ENCODE measurements at regions not wholly inside any gene's neighbourhood (a gene's known extent, or its start where the extent isn't known, plus 50 kb on each side); places are given as distances from the start of the nearest gene placed in this dataset.

DNA sequence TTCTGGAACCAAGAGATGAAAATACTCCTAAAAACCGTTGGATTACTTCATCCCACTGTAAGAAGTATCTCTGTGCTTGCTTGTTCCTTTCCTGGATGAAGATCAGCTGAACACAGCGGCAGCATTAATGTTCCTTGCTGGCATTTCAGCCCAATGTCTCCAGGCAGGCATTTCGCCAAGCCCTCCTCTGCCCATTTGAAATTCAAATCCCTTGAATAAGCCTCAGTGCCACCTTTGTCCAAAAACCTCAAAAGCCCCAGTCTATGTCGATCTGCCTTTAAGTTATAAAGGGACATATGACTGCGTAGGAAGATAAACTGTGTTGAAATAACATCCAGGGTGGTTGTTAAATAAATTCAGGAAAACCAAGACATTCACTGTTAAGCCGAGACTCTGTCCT is 156.8 kb upstream of the PDZRN3 start:
- DNase-seq: no peak

DNA sequence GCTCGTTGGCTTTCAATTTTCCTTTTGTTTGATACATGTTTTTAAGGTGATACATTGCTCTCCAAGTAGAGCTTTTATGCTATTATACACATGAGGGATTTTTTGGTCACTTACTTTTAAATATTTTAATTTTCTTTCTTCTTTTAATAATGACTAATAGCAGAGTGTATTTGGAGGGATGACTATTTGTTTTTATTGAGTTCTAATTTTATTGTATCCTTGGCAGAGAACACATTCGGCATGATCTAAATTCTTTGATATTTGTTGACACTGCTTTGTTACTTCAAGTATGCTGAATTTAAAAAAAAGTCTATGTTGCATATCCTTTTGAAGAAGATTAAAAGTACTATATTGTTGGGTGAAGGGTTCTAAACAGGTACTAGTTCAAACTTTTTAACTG is 149.9 kb upstream of the PDZRN3 start:
- DNase-seq: no peak

- DNase-seq: no peak
Measured at GRCh38 chr3:73773233-73773632, 148.5 kb upstream of the PDZRN3 start.

DNA sequence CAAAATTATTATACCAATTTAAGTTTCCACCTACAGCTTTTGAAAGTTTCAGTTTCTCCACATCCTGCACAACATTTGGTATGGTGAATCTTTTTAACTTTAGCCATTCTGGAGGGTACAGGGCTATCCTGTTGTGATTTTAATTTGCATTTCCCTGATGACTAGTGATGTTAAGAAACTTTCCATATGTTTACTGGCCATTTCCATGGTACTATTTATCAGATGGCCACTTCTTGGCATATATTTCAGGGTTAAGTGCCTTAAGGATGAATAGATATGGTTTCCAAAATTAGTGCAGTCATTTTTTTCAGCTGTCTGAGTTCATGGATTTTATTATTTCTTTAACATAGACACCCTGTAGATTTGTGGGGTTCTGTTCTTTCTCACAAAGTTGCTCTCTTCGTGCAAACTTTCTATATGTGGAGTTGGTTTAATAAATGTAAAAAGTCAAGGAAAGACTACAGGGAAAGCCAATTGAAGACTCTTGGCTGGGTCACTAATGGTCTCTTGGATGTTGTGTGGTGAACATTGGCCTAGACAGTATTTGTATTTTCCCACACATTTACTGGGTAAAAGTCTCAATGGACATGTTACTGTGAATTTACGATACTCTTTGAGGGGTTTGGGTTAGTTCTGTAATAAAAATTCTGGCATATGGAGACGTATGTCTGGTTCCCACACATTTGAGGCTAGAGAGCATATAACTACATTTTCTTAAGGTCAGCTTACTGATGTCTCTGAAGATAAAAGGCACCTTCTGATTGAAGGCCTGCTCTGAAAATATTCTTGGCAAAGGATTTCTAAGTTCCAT is 147.5 kb upstream of the PDZRN3 start:
- DNase-seq: no peak

DNA sequence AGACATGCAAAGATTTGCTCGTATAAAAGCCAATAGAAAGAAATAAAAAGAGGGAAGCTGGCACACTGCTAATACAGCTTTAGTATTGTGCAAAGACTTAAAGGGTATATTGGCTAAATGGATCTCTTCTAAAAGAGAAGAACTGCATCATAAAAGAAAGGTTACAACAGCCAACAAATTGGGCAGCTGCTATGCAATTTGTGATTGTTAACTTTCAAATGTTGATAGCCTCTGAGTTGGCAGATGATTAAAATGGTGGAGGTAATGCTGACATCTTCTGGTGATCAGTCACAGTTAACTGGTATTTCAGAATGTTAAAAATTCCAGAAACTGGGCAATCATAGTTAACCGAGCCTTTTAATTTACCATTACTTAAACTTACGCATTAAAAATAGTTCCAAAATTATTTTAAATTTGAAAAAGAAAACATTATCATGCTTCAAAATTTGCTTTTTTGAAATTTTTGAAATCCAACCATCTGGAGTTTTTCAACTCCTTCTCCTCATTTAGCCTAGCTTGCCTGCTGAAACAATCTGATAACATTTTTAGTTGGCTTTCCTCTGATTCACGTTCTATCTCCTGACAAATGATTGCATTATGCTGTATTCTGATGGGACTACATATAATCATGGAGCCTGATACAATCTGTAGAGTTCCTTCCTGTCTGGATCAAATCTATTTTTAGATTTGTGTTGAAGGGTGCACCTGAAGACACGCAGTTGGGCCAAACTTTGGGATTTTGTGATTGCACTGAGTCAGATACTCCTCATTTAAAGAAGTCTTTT is 144.0 kb upstream of the PDZRN3 start:
- peak in 1 of 2 experiments; percentile 41 for DNase-seq

DNA sequence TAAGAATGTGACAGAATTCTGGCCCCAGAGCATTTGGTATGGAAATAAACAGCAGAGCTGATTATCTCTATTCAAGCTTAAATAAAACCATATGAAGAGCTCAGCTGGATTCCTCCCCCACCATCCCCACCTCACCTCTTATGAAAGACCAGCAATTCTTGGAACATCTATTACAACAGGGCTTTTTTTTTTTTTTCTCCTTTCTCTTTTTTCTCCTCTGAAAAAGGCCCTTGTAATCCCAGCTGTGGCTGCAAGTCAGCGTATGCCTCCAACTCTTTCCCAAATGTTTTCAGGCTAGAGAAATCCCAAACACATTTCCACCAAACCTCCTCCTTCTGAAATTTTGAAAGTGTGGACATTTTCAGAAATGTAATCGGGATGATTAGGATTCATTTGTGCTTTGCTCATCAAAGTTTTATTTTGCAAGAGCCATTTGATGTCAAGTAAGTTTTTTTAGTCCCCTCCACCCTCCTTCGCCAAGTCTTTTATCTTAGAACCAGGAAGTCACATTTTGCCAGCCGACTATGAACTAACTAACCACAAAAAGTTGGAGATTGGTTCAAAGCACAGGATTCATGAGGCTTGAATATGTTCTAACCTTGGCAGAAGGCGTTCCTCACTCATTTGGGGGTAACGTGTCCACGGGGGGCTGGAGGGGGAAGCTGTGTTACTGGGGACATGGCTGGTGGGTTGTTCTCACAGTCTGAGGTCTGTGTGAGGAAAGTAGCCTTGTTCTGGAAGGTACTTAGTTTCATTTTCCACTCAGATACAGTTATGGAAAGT is 142.0 kb upstream of the PDZRN3 start:
- no peak for DNase-seq

DNA sequence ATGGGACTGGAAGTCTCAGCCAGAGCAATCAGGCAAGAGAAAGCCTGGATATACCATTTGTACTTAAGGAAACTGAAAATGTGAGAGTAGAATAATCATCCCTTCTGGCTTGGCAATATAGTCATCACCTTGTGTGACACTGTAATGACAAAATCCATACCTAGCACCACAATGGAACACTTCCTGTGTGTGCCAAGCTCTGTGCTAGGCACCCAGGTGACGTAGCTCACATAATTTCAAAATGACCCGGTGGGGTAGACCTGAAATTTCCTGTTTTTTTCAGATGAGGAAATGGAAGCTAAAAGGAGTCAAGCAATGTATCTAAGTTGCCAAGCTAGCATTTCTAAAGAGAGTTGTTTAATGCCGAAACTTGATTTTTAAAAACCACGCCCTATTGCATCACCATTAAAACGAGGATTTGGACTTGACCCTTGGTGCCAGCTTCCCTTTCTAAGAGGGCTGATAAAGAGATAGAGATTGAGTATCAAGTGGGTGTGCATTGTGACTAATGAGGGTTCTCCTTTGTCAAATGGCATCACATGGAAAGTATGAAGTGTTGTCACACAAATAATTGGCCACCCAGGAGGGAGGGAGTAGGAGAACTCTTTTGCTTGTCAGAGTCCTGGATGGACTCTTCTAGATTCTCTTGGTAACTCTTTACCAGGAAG is 141.3 kb upstream of the PDZRN3 start:
- no peak for DNase-seq

GRCh38 chr3:73762855-73763254 is 138.1 kb upstream of the PDZRN3 start:
- no peak for DNase-seq

DNA sequence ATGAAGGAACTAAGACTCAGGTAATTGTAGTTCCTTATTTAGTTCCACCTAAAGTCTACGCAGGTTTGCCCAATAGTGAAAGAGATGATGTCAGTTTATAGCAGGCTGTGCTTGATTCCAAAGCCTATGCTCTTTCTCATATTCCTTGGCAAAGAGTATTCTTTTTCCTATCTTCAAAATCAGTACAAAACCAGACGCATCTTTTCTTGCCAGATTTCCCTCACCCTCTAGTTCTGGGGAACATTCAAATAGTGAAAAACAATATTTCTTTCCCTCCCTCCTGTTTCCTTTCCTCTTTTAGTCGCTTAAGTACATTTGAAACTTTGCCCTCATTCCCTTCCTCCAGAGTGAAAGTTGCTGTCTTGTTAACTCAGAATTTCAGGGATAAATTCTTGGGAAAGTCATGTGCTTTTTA is 134.6 kb upstream of the PDZRN3 start:
- no peak for DNase-seq

DNA sequence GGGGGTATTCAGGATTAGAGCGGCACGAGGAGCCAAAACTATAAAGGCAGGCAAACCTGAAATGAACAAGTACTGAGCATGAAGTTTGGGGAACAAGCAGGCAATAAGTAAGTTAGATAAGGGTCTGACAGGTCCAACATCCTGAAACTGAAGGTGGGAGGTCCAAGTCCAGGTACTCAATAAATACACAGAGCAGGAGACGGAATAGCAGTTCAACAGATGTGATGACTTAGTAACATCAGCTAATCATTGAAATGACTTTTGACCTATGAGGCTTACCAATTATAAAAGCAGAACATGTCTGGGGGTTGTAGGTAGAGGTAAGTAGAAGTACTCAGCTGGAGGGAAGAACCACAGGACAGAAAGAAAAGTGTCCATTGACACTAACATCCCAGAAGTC is 132.8 kb upstream of the PDZRN3 start:
- no peak for DNase-seq

GRCh38 chr3:73753985-73754384 is 129.2 kb upstream of the PDZRN3 start:
- no peak for DNase-seq

DNA sequence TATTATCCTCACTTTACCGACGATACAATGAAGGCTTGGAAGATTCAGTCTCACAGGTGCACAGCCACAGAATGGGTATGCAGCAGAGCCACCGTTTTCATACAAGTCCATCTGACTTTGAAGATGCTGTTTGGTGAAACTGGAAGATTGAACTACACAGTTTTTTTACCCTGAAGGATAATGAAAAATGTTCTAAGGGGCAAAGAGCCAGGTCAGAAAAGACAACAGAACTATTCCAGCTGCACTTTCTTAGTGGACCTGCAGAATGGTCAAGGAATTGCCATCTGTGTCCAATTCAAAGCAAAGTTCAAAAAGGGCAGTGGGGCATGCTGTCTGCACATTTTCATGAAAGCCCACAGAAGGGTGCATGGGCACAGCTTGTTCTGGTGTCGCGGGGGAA is 127.6 kb upstream of the PDZRN3 start:
- DNase-seq: no peak

DNA sequence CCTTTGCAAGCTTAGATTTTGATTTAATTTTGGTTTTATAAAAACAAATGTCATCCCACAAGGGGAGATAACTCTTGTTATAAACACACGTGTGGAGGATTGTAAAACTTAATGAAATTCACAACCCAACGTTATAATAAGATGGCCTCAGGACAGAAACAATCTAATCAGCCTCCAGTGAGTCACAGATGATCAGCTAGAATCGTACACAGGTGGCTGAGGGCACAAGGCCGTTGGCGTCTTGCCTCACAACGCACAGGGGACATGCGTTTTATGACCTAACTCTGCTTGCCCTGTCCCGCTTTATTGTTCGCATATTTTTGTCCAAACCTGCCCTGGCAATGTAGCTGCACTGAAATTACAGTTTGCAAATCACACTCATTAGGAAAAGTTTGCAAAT is 121.9 kb upstream of the PDZRN3 start:
- no peak for DNase-seq

GRCh38 chr3:73745526-73746191 is 120.9 kb upstream of the PDZRN3 start:
- peak; percentile 68 to 85 for DNase-seq

GRCh38 chr3:73743551-73743950 is 118.8 kb upstream of the PDZRN3 start:
- DNase-seq: no peak

- DNase-seq: no peak
Measured at GRCh38 chr3:73739791-73740453, 115.2 kb upstream of the PDZRN3 start.

DNA sequence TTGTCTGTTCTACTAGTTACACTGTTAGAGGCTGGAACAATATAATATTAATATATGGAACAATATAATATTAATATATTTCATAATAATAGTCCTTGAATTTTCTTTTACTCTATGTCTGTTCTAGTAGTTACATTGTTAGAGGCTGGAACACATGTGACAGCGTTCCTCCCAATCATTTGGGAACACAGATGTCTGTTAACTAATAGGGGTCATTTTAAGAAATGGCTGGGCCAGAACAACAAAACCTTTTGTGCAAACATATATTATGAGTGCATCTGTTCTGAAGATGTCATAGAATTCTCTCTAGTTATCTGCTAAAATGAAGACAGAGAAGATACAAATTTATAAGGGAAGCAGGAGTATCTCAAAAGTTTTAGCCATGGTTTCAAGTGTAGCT is 114.0 kb upstream of the PDZRN3 start:
- DNase-seq: no peak

- no peak for DNase-seq
Measured at GRCh38 chr3:73734211-73735089, 109.7 kb upstream of the PDZRN3 start.

DNA sequence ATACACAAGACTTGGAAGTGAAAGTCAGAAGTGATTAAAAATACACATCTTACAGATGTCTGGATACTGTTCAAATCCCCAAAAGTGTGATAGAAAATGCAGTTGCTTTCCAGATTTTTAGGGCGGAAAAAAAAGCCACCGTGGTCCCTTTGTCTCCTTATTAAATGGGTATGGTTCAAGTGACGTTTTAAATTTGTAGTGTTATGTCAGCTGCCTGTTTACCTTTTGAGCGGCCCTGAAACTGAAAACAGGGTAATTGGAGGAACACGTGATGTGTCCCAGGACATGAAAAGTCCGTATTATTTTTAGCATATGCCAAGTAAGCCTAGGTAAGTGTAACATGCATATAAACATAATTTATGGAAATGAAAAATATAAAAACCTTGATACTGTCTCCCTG is 109.0 kb upstream of the PDZRN3 start:
- DNase-seq: peak; percentile 10 to 56

- DNase-seq: no peak
Measured at GRCh38 chr3:73729969-73730440, 105.3 kb upstream of the PDZRN3 start.

- no peak for DNase-seq
Measured at GRCh38 chr3:73727854-73728253, 103.1 kb upstream of the PDZRN3 start.

Data from NCI-H2081 (cell line).